D721Med (cell line): ENCODE measurements at regions not wholly inside any gene's neighbourhood (a gene's known extent, or its start where the extent isn't known, plus 50 kb on each side); places are given as distances from the start of the nearest gene placed in this dataset.

ENCODE experiments used
- DNase-seq: peaks from one replicate; pipeline ENCODE4 v3.0.0; 2011; ENCODE audit warnings: low spot score; ENCODE audit not compliant: insufficient read length
- FAIRE-seq: peaks from 2 replicates; lab custom pipeline; 2011; peaks lifted over from hg19 to GRCh38; lab: Jason Lieb, UNC
- CTCF ChIP-seq: IDR thresholded peaks from 2 replicates; pipeline ENCODE4 v1.5.1; 2012; ENCODE audit warnings: mild to moderate bottlenecking, control low read depth; ENCODE audit not compliant: insufficient read depth; ENCODE audit errors: missing control alignments

GRCh38 chr12:73514672-73515071 lies 1023.0 kb upstream of the ATXN7L3B start:
- no peak for FAIRE-seq
- TF ChIP-seq CTCF = no peak
- DNase-seq = no peak

DNA sequence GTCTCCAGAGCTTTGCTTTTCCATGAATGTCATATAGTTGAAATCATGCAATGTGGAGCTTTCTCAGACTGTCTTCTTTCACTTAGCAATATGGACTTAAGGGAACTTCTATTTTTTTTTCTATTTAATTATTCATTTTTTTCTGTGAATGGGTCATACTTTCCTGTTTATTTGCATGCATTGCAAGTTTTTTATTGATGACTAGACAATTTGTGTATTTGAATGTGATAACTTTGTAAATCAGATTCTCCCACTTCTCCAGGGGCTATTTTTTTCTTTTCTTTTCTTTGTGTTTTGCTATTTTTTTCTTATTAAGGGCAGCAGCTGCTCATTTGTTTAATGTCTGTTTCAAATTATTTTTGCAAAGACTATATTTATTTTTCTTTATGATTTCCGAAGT lies 1019.8 kb upstream of the ATXN7L3B start:
- TF ChIP-seq CTCF = no peak
- FAIRE-seq (no peak), DNase-seq (no peak)

GRCh38 chr12:73529231-73529630 lies 1008.4 kb upstream of the ATXN7L3B start:
- no peak for TF ChIP-seq CTCF
- DNase-seq (no peak), FAIRE-seq (no peak)

DNA sequence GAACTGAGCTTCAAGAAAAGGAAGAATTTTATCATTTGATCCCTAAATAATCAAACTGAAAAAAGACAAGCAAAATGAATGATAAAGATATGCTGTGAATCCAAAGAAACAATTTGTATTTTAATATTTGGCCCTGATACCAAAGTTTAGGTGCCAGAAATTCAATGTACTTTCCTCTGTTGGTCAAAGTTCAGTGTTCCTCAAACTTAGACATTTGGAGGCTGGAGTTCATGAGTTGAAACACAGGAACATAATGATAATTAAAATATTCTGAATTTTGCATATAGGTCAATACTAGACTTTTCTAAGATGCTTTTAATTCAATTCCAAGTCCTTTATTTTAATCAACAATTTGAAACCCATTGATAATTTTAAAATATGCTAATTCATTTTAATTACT lies 1007.7 kb upstream of the ATXN7L3B start:
- no peak for FAIRE-seq
- TF ChIP-seq CTCF = no peak
- no peak for DNase-seq

- no peak for FAIRE-seq
- no peak for TF ChIP-seq CTCF
- no peak for DNase-seq
Measured at GRCh38 chr12:73531752-73532151, 1005.9 kb upstream of the ATXN7L3B start.

GRCh38 chr12:73547421-73547820 lies 990.2 kb upstream of the ATXN7L3B start:
- DNase-seq (no peak), FAIRE-seq (no peak)
- TF ChIP-seq CTCF = no peak

DNA sequence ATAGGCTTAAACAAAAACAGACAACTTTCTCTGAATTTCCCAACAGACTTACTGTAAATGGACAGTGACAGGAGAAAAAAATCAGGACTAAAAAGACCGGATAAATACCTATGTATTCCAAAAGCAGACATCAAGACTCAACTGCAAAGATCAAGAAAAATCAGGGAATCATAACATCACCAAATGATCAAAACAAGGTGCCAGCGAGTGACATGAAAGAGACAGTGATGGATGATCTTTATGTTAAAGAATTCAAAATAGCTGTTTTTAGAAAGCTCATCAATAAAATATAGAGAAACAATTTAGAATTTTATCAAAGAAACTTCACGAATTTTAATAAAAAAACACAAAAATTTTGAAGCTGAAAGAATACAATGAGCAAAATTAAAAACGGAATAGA lies 952.5 kb upstream of the ATXN7L3B start:
- no peak for FAIRE-seq
- DNase-seq = no peak
- TF ChIP-seq CTCF = no peak
